Transverse colon (tissue), 3 donors: ENCODE measurements at regions not wholly inside any gene's neighbourhood (a gene's known extent, or its start where the extent isn't known, plus 50 kb on each side); places are given as distances from the start of the nearest gene placed in this dataset.

ENCODE experiments used
- CTCF ChIP-seq, 5 experiments: fragments of 200-600 bp in 3 of 5; fragments of 450-650 bp in 2 of 5; sonication (generic) in 3 of 5; IDR thresholded peaks; 1 replicate in 2 of 5; 2 replicates in 3 of 5; pipeline ENCODE4 v1.5.1; 2016 to 2017; ENCODE audit warnings: antibody characterized with exemption in 5 of 5, inconsistent platforms in 3 of 5, mild to moderate bottlenecking in 2 of 5, moderate library complexity in 1 of 5
- POLR2A ChIP-seq: fragments of 450-650 bp; IDR thresholded peaks from one replicate; pipeline ENCODE4 v1.6.1; 2016; ENCODE audit warnings: antibody characterized with exemption, mild to moderate bottlenecking, moderate library complexity

- TF ChIP-seq CTCF (IDR thresholded peaks at IDR 0.05) (no peak), POLR2A (no peak)
Measured at GRCh38 chr17:63265526-63265925, 180.6 kb downstream of the CYB561 start.
